Liver (tissue), 8 donors: ENCODE measurements at regions not wholly inside any gene's neighbourhood (a gene's known extent, or its start where the extent isn't known, plus 50 kb on each side); places are given as distances from the start of the nearest gene placed in this dataset.
A peak's percentile ranks its signal among the peaks of the same experiment; 100 is the strongest.

Experiments used
- DNase-seq: peaks from one replicate; pipeline ENCODE4 v3.0.0-alpha.2; 2017; ENCODE audit warnings: low spot score
- H3K27ac ChIP-seq, 2 donors: one replicate each; pipeline ENCODE4 v1.7.0; 2013; ENCODE audit warnings: inconsistent platforms in 2 of 2, low read length in 2 of 2, control low read depth in 1 of 2, low read depth in 1 of 2, mild to moderate bottlenecking in 1 of 2
- H3K27me3 ChIP-seq, 4 donors: one replicate each; pipeline versions ENCODE4 v1.6.1 to v1.7.0; 2013; ENCODE audit warnings: low read length in 3 of 4, inconsistent platforms in 1 of 4, mild to moderate bottlenecking in 1 of 4, moderate library complexity in 1 of 4; ENCODE audit not compliant: control insufficient read depth in 4 of 4, insufficient read depth in 4 of 4
- H3K36me3 ChIP-seq, 4 donors: one replicate each; pipeline versions ENCODE4 v1.6.1 to v1.7.0; 2013; ENCODE audit warnings: low read length in 3 of 4, mild to moderate bottlenecking in 3 of 4, low read depth in 1 of 4, moderate library complexity in 1 of 4; ENCODE audit not compliant: control insufficient read depth in 4 of 4, insufficient read depth in 3 of 4
- H3K4me1 ChIP-seq, 4 donors: one replicate each; pipeline versions ENCODE4 v1.6.1 to v1.7.0; 2013; ENCODE audit warnings: low read length in 3 of 4, mild to moderate bottlenecking in 3 of 4, moderate library complexity in 1 of 4; ENCODE audit not compliant: control insufficient read depth in 4 of 4, insufficient read depth in 4 of 4
- H3K4me3 ChIP-seq, 3 donors: one replicate each; pipeline versions ENCODE4 v1.6.1 to v1.7.0; 2013; ENCODE audit warnings: low read length in 3 of 3, control low read depth in 1 of 3, low read depth in 1 of 3, mild to moderate bottlenecking in 1 of 3
- H3K9ac ChIP-seq, 2 donors: one replicate each; pipeline ENCODE4 v1.7.0; 2013; ENCODE audit warnings: low read length in 2 of 2, mild to moderate bottlenecking in 2 of 2, moderate library complexity in 2 of 2, control low read depth in 1 of 2, low read depth in 1 of 2
- H3K9me3 ChIP-seq, 4 donors: one replicate each; pipeline versions ENCODE4 v1.6.1 to v1.7.0; 2013; ENCODE audit warnings: low read length in 3 of 4; ENCODE audit not compliant: control insufficient read depth in 4 of 4
- EGR1 ChIP-seq, 2 donors: IDR thresholded peaks; 2 replicates each; pipeline ENCODE4 v1.6.1; 2016 to 2018; ENCODE audit warnings: antibody characterized with exemption in 2 of 2, low read depth in 2 of 2
- FOXA1 ChIP-seq: IDR thresholded peaks from 2 replicates; pipeline ENCODE4 v1.6.1; 2016; ENCODE audit warnings: antibody characterized with exemption
- FOXA2 ChIP-seq: IDR thresholded peaks from 2 replicates; pipeline ENCODE4 v1.6.1; 2016; ENCODE audit warnings: antibody characterized with exemption
- GABPA ChIP-seq, 2 donors: IDR thresholded peaks in 1 of 2; conservative IDR thresholded peaks in 1 of 2; 2 replicates each; pipeline ENCODE4 v1.6.1; 2016; ENCODE audit warnings: antibody characterized with exemption in 2 of 2, mild to moderate bottlenecking in 1 of 2, moderate library complexity in 1 of 2
- HNF4A ChIP-seq, 2 donors: conservative IDR thresholded peaks; 2 replicates each; pipeline ENCODE4 v1.6.1; 2016; ENCODE audit warnings: antibody characterized with exemption in 2 of 2, mild to moderate bottlenecking in 2 of 2
- HNF4G ChIP-seq: IDR thresholded peaks from 2 replicates; pipeline ENCODE4 v1.6.1; 2016; ENCODE audit warnings: antibody characterized with exemption
- JUND ChIP-seq, 2 donors: IDR thresholded peaks; 2 replicates each; pipeline ENCODE4 v1.6.1; 2016; ENCODE audit warnings: antibody characterized with exemption in 2 of 2
- NR2F2 ChIP-seq: IDR thresholded peaks from 2 replicates; pipeline ENCODE4 v1.6.1; 2016; ENCODE audit warnings: antibody characterized with exemption
- RAD21 ChIP-seq, 2 donors: IDR thresholded peaks; 2 replicates each; pipeline ENCODE4 v1.6.1; 2016; ENCODE audit warnings: antibody characterized with exemption in 2 of 2, mild to moderate bottlenecking in 2 of 2
- RXRA ChIP-seq, 2 donors: IDR thresholded peaks; 2 replicates each; pipeline ENCODE4 v1.6.1; 2017 to 2018; ENCODE audit warnings: antibody characterized with exemption in 2 of 2, mild to moderate bottlenecking in 1 of 2
- SP1 ChIP-seq: IDR thresholded peaks from 2 replicates; pipeline ENCODE4 v1.6.1; 2018; ENCODE audit warnings: antibody characterized with exemption, mild to moderate bottlenecking
- TAF1 ChIP-seq: conservative IDR thresholded peaks from 2 replicates; pipeline ENCODE4 v1.6.1; 2016; ENCODE audit warnings: antibody characterized with exemption, mild to moderate bottlenecking
- YY1 ChIP-seq: IDR thresholded peaks from 2 replicates; pipeline ENCODE4 v1.6.1; 2016; ENCODE audit warnings: antibody characterized with exemption, mild to moderate bottlenecking
- ZBTB33 ChIP-seq: IDR thresholded peaks from 2 replicates; pipeline ENCODE4 v1.6.1; 2016; ENCODE audit warnings: antibody characterized with exemption
- WGBS: extraction: QIAGEN DNeasy Blood & Tissue Kit; methylation state at CpG from one replicate; pipeline ENCODE4 v1.1.7; 2013; 5-methylcytosine and 5-hydroxymethylcytosine counted together
- TF ChIP-seq, protein P1 (sequence below): fragments of 150-350 bp; IDR thresholded peaks from 2 replicates; pipeline ENCODE4 v1.5.1; 2017; ENCODE audit warnings: improper control_type of control experiment, low read depth, low read length; ENCODE audit not compliant: missing input control
- TF ChIP-seq, protein P2 (sequence below): IDR thresholded peaks from 2 replicates; pipeline ENCODE4 v1.6.1; 2016; ENCODE audit warnings: antibody characterized with exemption
- TF ChIP-seq, protein P3 (sequence below): IDR thresholded peaks from 2 replicates; pipeline ENCODE4 v1.6.1; 2016; ENCODE audit warnings: antibody characterized with exemption
- TF ChIP-seq, protein P4 (sequence below): IDR thresholded peaks from 2 replicates; pipeline ENCODE4 v1.6.1; 2016; ENCODE audit warnings: antibody characterized with exemption, mild to moderate bottlenecking
- donor health status: healthy.
- donor health status: healthy.
- donor health status: healthy.
- donor health status: healthy.
- donor health status: healthy.

DNA sequence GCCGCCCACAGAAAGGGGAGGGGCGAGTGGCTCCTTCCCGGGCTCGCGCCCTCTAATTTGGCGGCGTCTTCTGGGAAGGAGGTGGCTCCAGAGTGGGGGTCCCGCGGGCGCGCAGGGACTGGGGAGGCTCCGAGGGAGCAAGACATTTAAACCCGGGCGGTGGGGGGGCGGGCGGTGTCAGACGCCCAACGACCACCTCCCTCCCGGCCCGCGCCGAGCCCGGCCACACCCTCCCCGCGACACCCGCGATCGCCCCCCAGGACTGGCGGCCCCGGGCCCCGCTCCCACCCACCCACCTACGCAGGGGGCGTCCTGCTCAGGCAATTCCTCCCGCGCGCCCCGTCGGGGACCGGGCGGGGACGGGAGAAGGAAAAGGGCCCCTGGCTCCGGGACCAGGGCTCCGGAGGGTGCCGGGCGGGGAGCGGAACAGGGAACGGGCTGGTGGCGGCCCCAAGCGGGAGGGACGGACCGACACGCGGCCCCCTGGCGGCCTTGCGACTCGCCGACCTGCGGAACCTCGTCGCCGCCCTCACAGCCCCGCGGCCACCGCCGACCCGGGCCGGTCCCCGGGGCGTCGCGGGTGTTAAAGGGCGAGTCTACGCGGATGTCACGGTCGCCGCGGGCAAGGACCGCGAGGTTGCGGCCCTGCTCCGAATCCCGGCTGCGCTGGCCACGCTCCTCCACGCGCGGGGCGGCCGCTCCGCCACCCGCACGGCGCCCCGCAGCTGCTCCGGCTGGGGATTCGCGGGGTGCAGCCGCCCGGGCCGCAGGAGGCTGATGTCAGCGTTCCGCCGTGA, 94.0 kb upstream of the FMN2 start:
- TF ChIP-seq NR2F2 = no peak
- TF ChIP-seq, protein P1, sequence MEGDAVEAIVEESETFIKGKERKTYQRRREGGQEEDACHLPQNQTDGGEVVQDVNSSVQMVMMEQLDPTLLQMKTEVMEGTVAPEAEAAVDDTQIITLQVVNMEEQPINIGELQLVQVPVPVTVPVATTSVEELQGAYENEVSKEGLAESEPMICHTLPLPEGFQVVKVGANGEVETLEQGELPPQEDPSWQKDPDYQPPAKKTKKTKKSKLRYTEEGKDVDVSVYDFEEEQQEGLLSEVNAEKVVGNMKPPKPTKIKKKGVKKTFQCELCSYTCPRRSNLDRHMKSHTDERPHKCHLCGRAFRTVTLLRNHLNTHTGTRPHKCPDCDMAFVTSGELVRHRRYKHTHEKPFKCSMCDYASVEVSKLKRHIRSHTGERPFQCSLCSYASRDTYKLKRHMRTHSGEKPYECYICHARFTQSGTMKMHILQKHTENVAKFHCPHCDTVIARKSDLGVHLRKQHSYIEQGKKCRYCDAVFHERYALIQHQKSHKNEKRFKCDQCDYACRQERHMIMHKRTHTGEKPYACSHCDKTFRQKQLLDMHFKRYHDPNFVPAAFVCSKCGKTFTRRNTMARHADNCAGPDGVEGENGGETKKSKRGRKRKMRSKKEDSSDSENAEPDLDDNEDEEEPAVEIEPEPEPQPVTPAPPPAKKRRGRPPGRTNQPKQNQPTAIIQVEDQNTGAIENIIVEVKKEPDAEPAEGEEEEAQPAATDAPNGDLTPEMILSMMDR = no peak
- no peak for TF ChIP-seq FOXA1
- TF ChIP-seq HNF4A (conservative IDR thresholded peaks at IDR 0.05) = no peak
- no peak for TF ChIP-seq TAF1
- no peak for TF ChIP-seq ZBTB33
- TF ChIP-seq HNF4G = no peak
- no peak for TF ChIP-seq JUND (IDR thresholded peaks at IDR 0.05)
- no peak for TF ChIP-seq RXRA (IDR thresholded peaks at IDR 0.05)
- Histone ChIP-seq H3K9me3 (no peaks in the 10 kb centered on the region), H3K27ac (no peak overlapping the region), H3K36me3 (no peaks in the 10 kb centered on the region), H3K4me3 (peak overlapping the region in 1 of 3 donors; percentile 30), H3K9ac (no peak overlapping the region), H3K4me1 (peaks cover 0 to 9% (median 3%) of the 10 kb centered on the region in 4 donors), H3K27me3 (peaks cover 0 to 13% (median 9%) of the 10 kb centered on the region in 4 donors)
- no peak for DNase-seq
- WGBS = 6% methylated on average over 104 of the region's 104 CpGs

DNA sequence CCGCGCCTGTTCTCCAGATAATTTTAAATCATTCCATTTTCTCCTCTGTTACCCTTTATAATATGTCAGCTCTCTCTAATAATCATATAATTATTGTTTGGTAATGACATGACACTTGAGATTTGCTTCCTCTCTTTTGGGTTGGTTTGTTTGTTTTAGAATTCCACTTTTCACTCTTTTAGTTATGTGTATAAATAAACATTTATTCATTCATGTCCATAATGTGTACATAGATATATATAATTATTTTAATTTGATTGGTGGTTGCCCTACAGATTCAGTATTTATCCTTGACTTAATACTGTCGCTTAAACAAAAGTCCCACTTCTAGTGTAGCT, 93.4 kb upstream of the FMN2 start:
- whole genome bisulfite sequencing = 34% methylated on average over 3 of the region's 3 CpGs
- peaks cover 0 to 13% (median 9%) of the 10 kb centered on the region in 4 donors for H3K27me3 ChIP-seq

More for the DNA sequence above, 93.4 kb upstream of the FMN2 start:
- TF ChIP-seq ZBTB33 (no peak), RAD21 (IDR thresholded peaks at IDR 0.05) (no peak), HNF4A (conservative IDR thresholded peaks at IDR 0.05) (no peak), HNF4G (no peak), GABPA (IDR thresholded peaks at IDR 0.05 in 1 of 2, conservative IDR thresholded peaks at IDR 0.05 in 1 of 2) (no peak), NR2F2 (no peak), JUND (IDR thresholded peaks at IDR 0.05) (no peak), EGR1 (IDR thresholded peaks at IDR 0.05; ENCODE audit: low read depth in 2 of 2) (no peak), YY1 (no peak), RXRA (IDR thresholded peaks at IDR 0.05) (no peak), TAF1 (no peak), FOXA2 (no peak), FOXA1 (no peak), SP1 (no peak)
- TF ChIP-seq, protein P1 = no peak
- TF ChIP-seq, protein P2, sequence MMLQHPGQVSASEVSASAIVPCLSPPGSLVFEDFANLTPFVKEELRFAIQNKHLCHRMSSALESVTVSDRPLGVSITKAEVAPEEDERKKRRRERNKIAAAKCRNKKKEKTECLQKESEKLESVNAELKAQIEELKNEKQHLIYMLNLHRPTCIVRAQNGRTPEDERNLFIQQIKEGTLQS = no peak
- TF ChIP-seq, protein P3, sequence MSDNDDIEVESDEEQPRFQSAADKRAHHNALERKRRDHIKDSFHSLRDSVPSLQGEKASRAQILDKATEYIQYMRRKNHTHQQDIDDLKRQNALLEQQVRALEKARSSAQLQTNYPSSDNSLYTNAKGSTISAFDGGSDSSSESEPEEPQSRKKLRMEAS = no peak
- TF ChIP-seq, protein P4, sequence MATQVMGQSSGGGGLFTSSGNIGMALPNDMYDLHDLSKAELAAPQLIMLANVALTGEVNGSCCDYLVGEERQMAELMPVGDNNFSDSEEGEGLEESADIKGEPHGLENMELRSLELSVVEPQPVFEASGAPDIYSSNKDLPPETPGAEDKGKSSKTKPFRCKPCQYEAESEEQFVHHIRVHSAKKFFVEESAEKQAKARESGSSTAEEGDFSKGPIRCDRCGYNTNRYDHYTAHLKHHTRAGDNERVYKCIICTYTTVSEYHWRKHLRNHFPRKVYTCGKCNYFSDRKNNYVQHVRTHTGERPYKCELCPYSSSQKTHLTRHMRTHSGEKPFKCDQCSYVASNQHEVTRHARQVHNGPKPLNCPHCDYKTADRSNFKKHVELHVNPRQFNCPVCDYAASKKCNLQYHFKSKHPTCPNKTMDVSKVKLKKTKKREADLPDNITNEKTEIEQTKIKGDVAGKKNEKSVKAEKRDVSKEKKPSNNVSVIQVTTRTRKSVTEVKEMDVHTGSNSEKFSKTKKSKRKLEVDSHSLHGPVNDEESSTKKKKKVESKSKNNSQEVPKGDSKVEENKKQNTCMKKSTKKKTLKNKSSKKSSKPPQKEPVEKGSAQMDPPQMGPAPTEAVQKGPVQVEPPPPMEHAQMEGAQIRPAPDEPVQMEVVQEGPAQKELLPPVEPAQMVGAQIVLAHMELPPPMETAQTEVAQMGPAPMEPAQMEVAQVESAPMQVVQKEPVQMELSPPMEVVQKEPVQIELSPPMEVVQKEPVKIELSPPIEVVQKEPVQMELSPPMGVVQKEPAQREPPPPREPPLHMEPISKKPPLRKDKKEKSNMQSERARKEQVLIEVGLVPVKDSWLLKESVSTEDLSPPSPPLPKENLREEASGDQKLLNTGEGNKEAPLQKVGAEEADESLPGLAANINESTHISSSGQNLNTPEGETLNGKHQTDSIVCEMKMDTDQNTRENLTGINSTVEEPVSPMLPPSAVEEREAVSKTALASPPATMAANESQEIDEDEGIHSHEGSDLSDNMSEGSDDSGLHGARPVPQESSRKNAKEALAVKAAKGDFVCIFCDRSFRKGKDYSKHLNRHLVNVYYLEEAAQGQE = no peak
- no peak for DNase-seq
- H3K9ac ChIP-seq = no peak overlapping the region
- no peaks in the 10 kb centered on the region for H3K36me3 ChIP-seq
- H3K4me3 ChIP-seq = peak overlapping the region in 1 of 3 donors; percentile 30
- peaks cover 0 to 9% (median 3%) of the 10 kb centered on the region in 4 donors for H3K4me1 ChIP-seq
- no peaks in the 10 kb centered on the region for H3K9me3 ChIP-seq
- no peak overlapping the region for H3K27ac ChIP-seq
